GM23248 (cell line): ENCODE measurements at regions not wholly inside any gene's neighbourhood (a gene's known extent, or its start where the extent isn't known, plus 50 kb on each side); places are given as distances from the start of the nearest gene placed in this dataset.

Experiments
- DNase-seq: peaks from one replicate; pipeline ENCODE4 v3.0.0-alpha.2; 2015
- H2AFZ ChIP-seq: fragments of 200-600 bp; sonication (generic); 2 replicates; pipeline ENCODE4 v1.6.1; 2016; ENCODE audit warnings: antibody characterized with exemption
- H3F3A ChIP-seq: fragments of 200-600 bp; sonication (generic); 2 replicates; pipeline ENCODE4 v1.6.1; 2016; ENCODE audit warnings: mild to moderate bottlenecking, antibody characterized with exemption, mixed run types; ENCODE audit not compliant: insufficient read depth
- H3K27ac ChIP-seq: fragments of 200-600 bp; sonication (generic); 2 replicates; pipeline ENCODE4 v1.5.1; 2016; ENCODE audit warnings: mild to moderate bottlenecking
- H3K27me3 ChIP-seq: fragments of 200-600 bp; sonication (generic); replicated peaks from 2 replicates; pipeline ENCODE4 v1.6.1; 2016; ENCODE audit warnings: mild to moderate bottlenecking; ENCODE audit not compliant: insufficient read depth
- H3K36me3 ChIP-seq: fragments of 200-600 bp; sonication (generic); 2 replicates; pipeline ENCODE4 v1.6.1; 2016; ENCODE audit warnings: low read depth, mild to moderate bottlenecking
- H3K4me1 ChIP-seq: fragments of 200-600 bp; sonication (generic); 2 replicates; pipeline ENCODE4 v1.6.1; 2016; ENCODE audit warnings: mild to moderate bottlenecking; ENCODE audit not compliant: insufficient read depth
- H3K4me2 ChIP-seq: fragments of 200-600 bp; sonication (generic); one replicate; pipeline ENCODE4 v1.6.1; 2016; ENCODE audit warnings: mild to moderate bottlenecking; ENCODE audit not compliant: unreplicated experiment
- H3K4me3 ChIP-seq: fragments of 200-600 bp; sonication (generic); 2 replicates; pipeline ENCODE4 v1.5.1; 2016; ENCODE audit warnings: mild to moderate bottlenecking
- H3K79me2 ChIP-seq: fragments of 200-600 bp; sonication (generic); 2 replicates; pipeline ENCODE4 v1.6.1; 2016; ENCODE audit warnings: mild to moderate bottlenecking; ENCODE audit not compliant: insufficient read depth
- H3K9ac ChIP-seq: fragments of 200-600 bp; sonication (generic); 2 replicates; pipeline ENCODE4 v1.6.1; 2016; ENCODE audit warnings: mild to moderate bottlenecking
- H3K9me2 ChIP-seq: fragments of 200-600 bp; sonication (generic); 2 replicates; pipeline ENCODE4 v1.6.1; 2016; ENCODE audit warnings: mixed run types, mild to moderate bottlenecking, moderate library complexity; ENCODE audit not compliant: insufficient read depth
- H3K9me3 ChIP-seq: fragments of 200-600 bp; sonication (generic); one replicate; pipeline ENCODE4 v1.6.1; 2017; ENCODE audit warnings: low read depth
- H4K20me1 ChIP-seq: fragments of 200-600 bp; sonication (generic); 2 replicates; pipeline ENCODE4 v1.6.0; 2016; ENCODE audit not compliant: insufficient read depth
- EZH2 ChIP-seq: fragments of 200-600 bp; sonication (generic); IDR thresholded peaks from 2 replicates; pipeline ENCODE4 v1.6.1; 2018; ENCODE audit warnings: antibody characterized with exemption, mild to moderate bottlenecking; ENCODE audit not compliant: insufficient read depth, poor library complexity, severe bottlenecking
- EZH2phosphoT487 ChIP-seq: fragments of 200-600 bp; sonication (generic); IDR thresholded peaks from 2 replicates; pipeline ENCODE4 v1.6.1; 2018; ENCODE audit warnings: antibody characterized with exemption, moderate library complexity, mild to moderate bottlenecking, low read depth; ENCODE audit not compliant: insufficient read depth
- WGBS, 2 experiments: methylation state at CpG; one replicate each; pipeline ENCODE4 v1.1.6; 2015 to 2017; ENCODE audit warnings: low lambda C conversion rate in 2 of 2, low coverage in 1 of 2; ENCODE audit errors: missing lambda C conversion rate in 2 of 2; 5-methylcytosine and 5-hydroxymethylcytosine counted together
- in situ Hi-C: fragments of 300-500 bp; cut with MboI; formaldehyde crosslinking; loops from 2 replicates; pipeline ENCODE4 v1.15.0; 2020

DNA sequence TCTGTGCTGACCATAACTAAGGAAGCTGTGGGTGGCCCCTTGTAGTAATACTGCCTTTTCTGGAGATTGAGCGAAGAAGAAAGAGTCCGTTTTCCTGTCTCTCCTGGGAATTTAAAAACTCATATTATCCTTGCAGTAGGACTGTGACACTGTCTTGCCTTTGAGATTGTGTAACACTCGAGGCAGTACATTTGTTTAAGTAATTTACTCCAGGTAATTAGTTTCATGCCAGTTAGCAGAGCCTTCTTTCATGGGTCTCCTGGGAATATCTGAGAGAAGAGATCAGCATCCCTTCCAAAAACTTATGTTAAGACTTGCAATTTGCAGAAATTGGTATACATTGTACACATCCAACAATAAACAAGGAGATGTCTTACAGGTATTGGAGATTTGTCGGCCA, 405.6 kb downstream of the DMRT2 start:
- Histone ChIP-seq H3K9me2 (no peaks in the 10 kb centered on the region), H3F3A (peaks cover 6% of the 10 kb centered on the region; the same call in 1 of the 2 replicates), H2AFZ (no peak overlapping the region), H3K4me3 (no peak overlapping the region), H3K9ac (no peak overlapping the region), H3K4me2 (no peak overlapping the region), H3K36me3 (no peaks in the 10 kb centered on the region), H3K4me1 (peaks cover 4% of the 10 kb centered on the region; the same call in 1 of the 2 replicates), H3K79me2 (no peaks in the 10 kb centered on the region), H3K27me3 (peaks cover 57% of the 10 kb centered on the region), H4K20me1 (no peaks in the 10 kb centered on the region), H3K27ac (no peak overlapping the region), H3K9me3 (no peaks in the 10 kb centered on the region)
- WGBS, 2 experiments = 58 to 63% methylated on average over 4 of the region's 4 CpGs
- in situ Hi-C loops = no loop called here
- DNase-seq = no peak
- TF ChIP-seq EZH2 = no peak
- no peak for TF ChIP-seq EZH2phosphoT487

DNA sequence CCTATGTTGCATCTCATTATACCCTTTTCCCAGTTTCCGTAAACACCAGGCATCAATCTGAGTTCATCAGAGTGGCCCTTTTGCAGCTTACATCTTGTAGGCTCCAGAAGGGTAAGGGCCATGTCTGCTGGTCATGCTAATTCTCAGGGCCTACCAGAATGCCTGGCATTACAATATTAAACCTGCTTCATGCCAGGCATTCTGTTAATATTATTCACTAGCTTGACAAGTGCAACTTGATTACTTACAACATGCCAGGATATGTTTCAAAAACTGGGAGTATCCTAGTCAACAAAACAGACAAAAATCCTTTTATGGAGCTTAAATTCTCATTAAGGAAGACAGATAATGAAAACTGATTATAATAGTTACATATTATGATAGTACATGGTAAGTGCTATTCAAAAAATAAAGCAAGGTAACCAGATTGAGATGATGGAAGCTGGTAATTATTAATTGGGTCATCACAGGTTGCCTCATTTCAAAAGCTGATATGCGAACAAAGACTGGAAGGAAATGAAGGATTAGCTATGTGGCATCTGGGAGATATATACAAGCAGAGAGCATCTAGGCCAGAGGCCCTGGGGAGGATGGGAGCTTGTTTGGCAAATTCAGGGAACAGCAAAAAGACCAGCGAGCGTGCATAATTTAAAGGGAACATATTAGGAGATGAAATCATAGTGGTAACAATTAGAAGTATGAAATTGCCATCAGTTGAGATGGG, 406.3 kb downstream of the DMRT2 start:
- no peak overlapping the region for H2AFZ ChIP-seq
- 55 to 60% methylated on average over 4 of the region's 4 CpGs for WGBS, 2 experiments
- H3K4me3 ChIP-seq = no peak overlapping the region
- peaks cover 4% of the 10 kb centered on the region; the same call in 1 of the 2 replicates for H3K4me1 ChIP-seq
- DNase-seq = no peak
- H3K79me2 ChIP-seq = no peaks in the 10 kb centered on the region
- no peak overlapping the region for H3K4me2 ChIP-seq
- no peaks in the 10 kb centered on the region for H4K20me1 ChIP-seq
- H3K9me2 ChIP-seq = no peaks in the 10 kb centered on the region
- H3K27me3 ChIP-seq = peaks cover 62% of the 10 kb centered on the region
- H3K9ac ChIP-seq = no peak overlapping the region
- no peaks in the 10 kb centered on the region for H3K36me3 ChIP-seq
- in situ Hi-C loops = no loop called here
- TF ChIP-seq EZH2 = no peak
- TF ChIP-seq EZH2phosphoT487 = no peak
- H3K9me3 ChIP-seq = no peaks in the 10 kb centered on the region
- peaks cover 6% of the 10 kb centered on the region; the same call in 1 of the 2 replicates for H3F3A ChIP-seq
- no peak overlapping the region for H3K27ac ChIP-seq

DNA sequence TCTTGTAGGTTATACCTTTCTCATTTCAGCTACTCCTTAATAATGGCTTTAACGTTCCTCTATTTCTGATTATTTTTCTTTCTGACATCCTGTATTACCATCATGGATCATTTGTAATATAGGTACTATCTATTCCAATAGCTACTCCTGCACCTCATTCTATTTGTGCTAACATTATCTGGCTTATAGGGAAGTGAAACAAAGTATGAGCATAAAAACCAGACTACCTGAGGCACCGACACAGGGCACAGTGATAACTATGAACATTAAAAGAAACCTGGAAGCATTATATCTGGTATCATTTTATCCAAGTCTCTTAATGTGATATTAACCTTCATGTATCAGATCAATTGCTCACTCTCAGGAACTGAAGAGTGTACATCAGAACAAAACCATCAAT, 407.3 kb downstream of the DMRT2 start:
- Histone ChIP-seq H3K79me2 (no peaks in the 10 kb centered on the region), H3K4me3 (no peak overlapping the region), H3F3A (peaks cover 6% of the 10 kb centered on the region; the same call in 1 of the 2 replicates), H3K9ac (no peak overlapping the region), H4K20me1 (no peaks in the 10 kb centered on the region), H3K27me3 (peaks cover 63% of the 10 kb centered on the region), H3K36me3 (no peaks in the 10 kb centered on the region), H3K4me1 (peaks cover 4% of the 10 kb centered on the region; the same call in 1 of the 2 replicates), H3K27ac (no peak overlapping the region), H3K9me3 (no peaks in the 10 kb centered on the region), H3K4me2 (no peak overlapping the region), H2AFZ (no peak overlapping the region), H3K9me2 (no peaks in the 10 kb centered on the region)
- no peak for TF ChIP-seq EZH2
- TF ChIP-seq EZH2phosphoT487 = no peak
- no peak for DNase-seq
- in situ Hi-C loops = no loop called here
- 64 to 67% methylated on average over 2 of the region's 2 CpGs for WGBS, 2 experiments

DNA sequence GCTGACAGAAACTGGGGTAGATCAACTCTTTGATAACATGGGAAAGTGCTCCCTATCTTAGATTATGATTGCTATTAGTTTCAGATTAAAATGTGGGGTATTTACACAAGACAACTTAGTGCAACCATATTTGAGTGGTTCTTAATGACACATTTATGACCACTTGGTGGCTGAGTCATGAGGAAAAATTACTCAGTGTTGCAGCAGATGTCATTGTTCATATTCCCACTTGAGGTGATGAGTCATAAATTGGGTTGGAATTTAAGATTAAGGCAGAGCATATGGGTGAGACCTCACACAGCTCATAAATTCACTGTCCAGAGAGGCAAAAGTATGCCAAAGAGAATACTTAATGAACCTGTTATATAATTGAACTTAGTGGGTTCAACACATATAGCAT, 408.3 kb downstream of the DMRT2 start:
- H2AFZ ChIP-seq = no peak overlapping the region
- H3K36me3 ChIP-seq = no peaks in the 10 kb centered on the region
- no peaks in the 10 kb centered on the region for H3K9me2 ChIP-seq
- H3K4me3 ChIP-seq = no peak overlapping the region
- H3K27me3 ChIP-seq = peaks cover 56% of the 10 kb centered on the region
- no peaks in the 10 kb centered on the region for H3K79me2 ChIP-seq
- DNase-seq = peak; percentile 87
- H3F3A ChIP-seq = peaks cover 6% of the 10 kb centered on the region; the same call in 1 of the 2 replicates
- TF ChIP-seq EZH2 = no peak
- peak; percentile 84 for TF ChIP-seq EZH2phosphoT487
- H4K20me1 ChIP-seq = no peaks in the 10 kb centered on the region
- peaks cover 4% of the 10 kb centered on the region; the same call in 1 of the 2 replicates for H3K4me1 ChIP-seq
- H3K27ac ChIP-seq = no peak overlapping the region
- no peak overlapping the region for H3K4me2 ChIP-seq
- H3K9ac ChIP-seq = no peak overlapping the region
- no peaks in the 10 kb centered on the region for H3K9me3 ChIP-seq
- in situ Hi-C loops = no loop called here
